Activated naive CD4-positive, alpha-beta T cell treated with anti-CD3 and anti-CD28 coated beads, Interleukin-2, amount 10 ng/mL, durations not matched to agents 7 days and 5 days (primary cell): ENCODE measurements at regions not wholly inside any gene's neighbourhood (a gene's known extent, or its start where the extent isn't known, plus 50 kb on each side); places are given as distances from the start of the nearest gene placed in this dataset.
"Not testable (repeated sequence)": the region's sequence is repeated elsewhere in the genome, so short reads cannot be mapped to it uniquely, and the experiment has no call there.

Source experiments
- CTCF ChIA-PET: fragments of 350-600 bp; sonication (Branson Sonifier 250); formaldehyde crosslinking; loops from one replicate; lab custom pipeline; 2021; ENCODE audit warnings: antibody characterized with exemption; lab: Charles Lee
- DNase-seq: peaks from one replicate; pipeline ENCODE4 v3.0.0-alpha.2; 2020
- H3K27ac Mint-ChIP-seq: one replicate; pipeline ENCODE4 v1.8.0; 2021; ENCODE audit warnings: mild to moderate bottlenecking, moderate library complexity, mixed read lengths
- H3K27me3 Mint-ChIP-seq: one replicate; pipeline ENCODE4 v1.8.0; 2021; ENCODE audit warnings: mild to moderate bottlenecking, mixed read lengths
- H3K36me3 Mint-ChIP-seq: one replicate; pipeline ENCODE4 v1.8.0; 2021; ENCODE audit warnings: mixed read lengths
- H3K4me1 Mint-ChIP-seq: one replicate; pipeline ENCODE4 v1.8.0; 2021; ENCODE audit warnings: mixed read lengths
- H3K4me3 Mint-ChIP-seq: one replicate; pipeline ENCODE4 v1.8.0; 2021; ENCODE audit warnings: mild to moderate bottlenecking, moderate library complexity, mixed read lengths
- H3K9me3 Mint-ChIP-seq: one replicate; pipeline ENCODE4 v1.8.0; 2021; ENCODE audit warnings: mixed read lengths

- no peak overlapping the region for H3K4me3 Mint-ChIP-seq
- H3K36me3 Mint-ChIP-seq, result no peaks in the 10 kb centered on the region
- H3K27me3 Mint-ChIP-seq, result no peaks in the 10 kb centered on the region
- CTCF ChIA-PET, result no interaction called here
- no peak for DNase-seq
- peaks cover 12% of the 10 kb centered on the region for H3K4me1 Mint-ChIP-seq
- no peak overlapping the region for H3K27ac Mint-ChIP-seq
- no peaks in the 10 kb centered on the region for H3K9me3 Mint-ChIP-seq
Measured at GRCh38 chr11:81966340-81966739, 767.3 kb downstream of the FAM181B start.

- H3K4me3 Mint-ChIP-seq, result no peak overlapping the region
- no peaks in the 10 kb centered on the region for H3K9me3 Mint-ChIP-seq
- H3K27ac Mint-ChIP-seq, result no peak overlapping the region
- no peaks in the 10 kb centered on the region for H3K27me3 Mint-ChIP-seq
- CTCF ChIA-PET, result interaction anchor here (0.8 kb wide), 1 partner anchor 10 kb away, joined by 3 read pairs; no protein-coding TSS in a partner anchor
- H3K36me3 Mint-ChIP-seq, result no peaks in the 10 kb centered on the region
- DNase-seq, result no peak
- peaks cover 12% of the 10 kb centered on the region for H3K4me1 Mint-ChIP-seq
Measured at GRCh38 chr11:81963018-81963417, 770.6 kb downstream of the FAM181B start.

GRCh38 chr11:81960443-81960842, 773.2 kb downstream of the FAM181B start:
- Mint-ChIP-seq H3K4me1 (peaks cover 12% of the 10 kb centered on the region), H3K36me3 (no peaks in the 10 kb centered on the region), H3K27ac (no peak overlapping the region), H3K4me3 (no peak overlapping the region), H3K9me3 (no peaks in the 10 kb centered on the region), H3K27me3 (no peaks in the 10 kb centered on the region)
- CTCF ChIA-PET, result no interaction called here
- DNase-seq, result no peak

- peaks cover 12% of the 10 kb centered on the region for H3K4me1 Mint-ChIP-seq
- H3K36me3 Mint-ChIP-seq, result no peaks in the 10 kb centered on the region
- no peaks in the 10 kb centered on the region for H3K27me3 Mint-ChIP-seq
- no peak for DNase-seq
- CTCF ChIA-PET, result interaction anchor here (0.7 kb wide), 1 partner anchor 261 kb away, joined by 5 read pairs; no protein-coding TSS in a partner anchor
- no peak overlapping the region for H3K27ac Mint-ChIP-seq
- no peaks in the 10 kb centered on the region for H3K9me3 Mint-ChIP-seq
- H3K4me3 Mint-ChIP-seq, result no peak overlapping the region
Measured at GRCh38 chr11:81959341-81959740, 774.3 kb downstream of the FAM181B start.

- H3K4me3 Mint-ChIP-seq, DNase-seq, H3K36me3 Mint-ChIP-seq, H3K9me3 Mint-ChIP-seq, H3K27ac Mint-ChIP-seq, H3K4me1 Mint-ChIP-seq, H3K27me3 Mint-ChIP-seq: not testable (repeated sequence)
- CTCF ChIA-PET, result interaction anchor here (1.6 kb wide), 1 partner anchor 11 kb away, joined by 3 read pairs; no protein-coding TSS in a partner anchor
Measured at GRCh38 chr11:81954301-81954700, 779.4 kb downstream of the FAM181B start.

GRCh38 chr11:81946831-81947230, 786.8 kb downstream of the FAM181B start:
- Mint-ChIP-seq H3K4me3 (no peak overlapping the region), H3K36me3 (no peaks in the 10 kb centered on the region), H3K9me3 (no peaks in the 10 kb centered on the region), H3K4me1 (no peaks in the 10 kb centered on the region), H3K27me3 (no peaks in the 10 kb centered on the region), H3K27ac (no peak overlapping the region)
- no peak for DNase-seq
- CTCF ChIA-PET, result interaction anchor here (0.9 kb wide), 1 partner anchor 160 kb away, joined by 3 read pairs; no protein-coding TSS in a partner anchor

- H3K27me3 Mint-ChIP-seq, result no peaks in the 10 kb centered on the region
- no peaks in the 10 kb centered on the region for H3K4me1 Mint-ChIP-seq
- no peaks in the 10 kb centered on the region for H3K9me3 Mint-ChIP-seq
- no peak for DNase-seq
- H3K4me3 Mint-ChIP-seq, result no peak overlapping the region
- CTCF ChIA-PET, result no interaction called here
- no peaks in the 10 kb centered on the region for H3K36me3 Mint-ChIP-seq
- no peak overlapping the region for H3K27ac Mint-ChIP-seq
Measured at GRCh38 chr11:81942646-81943045, 791.0 kb downstream of the FAM181B start.

GRCh38 chr11:81941998-81942397, 791.7 kb downstream of the FAM181B start:
- Mint-ChIP-seq H3K27me3 (no peaks in the 10 kb centered on the region), H3K4me3 (no peak overlapping the region), H3K4me1 (no peaks in the 10 kb centered on the region), H3K27ac (no peak overlapping the region), H3K9me3 (no peaks in the 10 kb centered on the region), H3K36me3 (no peaks in the 10 kb centered on the region)
- DNase-seq, result no peak
- CTCF ChIA-PET, result no interaction called here

GRCh38 chr11:81932303-81932702, 801.4 kb downstream of the FAM181B start:
- Mint-ChIP-seq H3K27me3 (no peaks in the 10 kb centered on the region), H3K9me3 (no peaks in the 10 kb centered on the region), H3K36me3 (no peaks in the 10 kb centered on the region), H3K4me3 (no peak overlapping the region), H3K27ac (no peak overlapping the region), H3K4me1 (no peaks in the 10 kb centered on the region)
- DNase-seq, result no peak
- CTCF ChIA-PET, result no interaction called here

GRCh38 chr11:81920205-81920604, 813.5 kb downstream of the FAM181B start:
- no peak overlapping the region for H3K4me3 Mint-ChIP-seq
- no peak overlapping the region for H3K27ac Mint-ChIP-seq
- no peaks in the 10 kb centered on the region for H3K27me3 Mint-ChIP-seq
- H3K36me3 Mint-ChIP-seq, result no peaks in the 10 kb centered on the region
- CTCF ChIA-PET, result no interaction called here
- no peaks in the 10 kb centered on the region for H3K4me1 Mint-ChIP-seq
- DNase-seq, result no peak
- no peaks in the 10 kb centered on the region for H3K9me3 Mint-ChIP-seq

GRCh38 chr11:81916451-81916850, 817.2 kb downstream of the FAM181B start:
- Mint-ChIP-seq H3K36me3 (no peaks in the 10 kb centered on the region), H3K9me3 (no peaks in the 10 kb centered on the region), H3K4me1 (no peaks in the 10 kb centered on the region), H3K27ac (no peak overlapping the region), H3K27me3 (no peaks in the 10 kb centered on the region), H3K4me3 (no peak overlapping the region)
- CTCF ChIA-PET, result no interaction called here
- DNase-seq, result no peak

- CTCF ChIA-PET, result interaction anchor here (1.1 kb wide), 1 partner anchor 37 kb away, joined by 4 read pairs; no protein-coding TSS in a partner anchor
- Mint-ChIP-seq H3K27ac (no peak overlapping the region), H3K9me3 (no peaks in the 10 kb centered on the region), H3K4me1 (no peaks in the 10 kb centered on the region), H3K36me3 (no peaks in the 10 kb centered on the region), H3K4me3 (no peak overlapping the region), H3K27me3 (no peaks in the 10 kb centered on the region)
- DNase-seq, result no peak
Measured at GRCh38 chr11:81915045-81915444, 818.6 kb downstream of the FAM181B start.

GRCh38 chr11:81913793-81914192, 819.9 kb downstream of the FAM181B start:
- no peaks in the 10 kb centered on the region for H3K4me1 Mint-ChIP-seq
- CTCF ChIA-PET, result no interaction called here
- no peaks in the 10 kb centered on the region for H3K27me3 Mint-ChIP-seq
- H3K9me3 Mint-ChIP-seq, result no peaks in the 10 kb centered on the region
- no peak overlapping the region for H3K27ac Mint-ChIP-seq
- no peaks in the 10 kb centered on the region for H3K36me3 Mint-ChIP-seq
- DNase-seq, result no peak
- H3K4me3 Mint-ChIP-seq, result no peak overlapping the region

- Mint-ChIP-seq H3K27me3 (no peaks in the 10 kb centered on the region), H3K27ac (no peak overlapping the region), H3K4me3 (no peak overlapping the region), H3K9me3 (no peaks in the 10 kb centered on the region), H3K36me3 (no peaks in the 10 kb centered on the region), H3K4me1 (no peaks in the 10 kb centered on the region)
- DNase-seq, result no peak
- CTCF ChIA-PET, result no interaction called here
Measured at GRCh38 chr11:81907996-81908395, 825.7 kb downstream of the FAM181B start.

- Mint-ChIP-seq H3K4me3 (no peak overlapping the region), H3K27me3 (no peaks in the 10 kb centered on the region), H3K27ac (no peak overlapping the region), H3K36me3 (no peaks in the 10 kb centered on the region), H3K9me3 (no peaks in the 10 kb centered on the region), H3K4me1 (no peaks in the 10 kb centered on the region)
- DNase-seq, result no peak
- CTCF ChIA-PET, result interaction anchor here (0.6 kb wide), 1 partner anchor 402 kb away, joined by 3 read pairs; no protein-coding TSS in a partner anchor
Measured at GRCh38 chr11:81899156-81899555, 834.5 kb downstream of the FAM181B start.

- CTCF ChIA-PET, result no interaction called here
- Mint-ChIP-seq H3K27ac (no peak overlapping the region), H3K4me1 (no peaks in the 10 kb centered on the region), H3K27me3 (no peaks in the 10 kb centered on the region), H3K9me3 (no peaks in the 10 kb centered on the region), H3K36me3 (no peaks in the 10 kb centered on the region), H3K4me3 (no peak overlapping the region)
- DNase-seq, result no peak
Measured at GRCh38 chr11:81897639-81898038, 836.0 kb downstream of the FAM181B start.
